ENCODE measurements at regions not wholly inside any gene's neighbourhood (a gene's known extent, or its start where the extent isn't known, plus 50 kb on each side); places are given as distances from the start of the nearest gene placed in this dataset.

GRCh38 chr2:11018651-11019185 is 107.0 kb downstream of the KCNF1 start:
- Mint-ChIP-seq H3K27ac (no peak overlapping the region), H3K27me3 (peaks cover 24% of the 10 kb centered on the region), H3K9me3 (peaks cover 0 to 1% (median 0%) of the 10 kb centered on the region in 7 donors), H3K36me3 (no peaks in the 10 kb centered on the region), H3K4me1 (no peaks in the 10 kb centered on the region), H3K4me3 (no peak overlapping the region)
- no peak for DNase-seq
- Histone ChIP-seq H3K36me3 (ENCODE audit: control insufficient read depth, insufficient read depth, low read length) (no peaks in the 10 kb centered on the region), H3K27me3 (ENCODE audit: control insufficient read depth, insufficient read depth, low read length) (peaks cover 3% of the 10 kb centered on the region), H3K9me3 (ENCODE audit: control insufficient read depth in 2 of 2, low read length in 2 of 2) (no peaks in the 10 kb centered on the region), H3K4me3 (ENCODE audit: low read depth, low read length) (no peak overlapping the region), H3K27ac (ENCODE audit: insufficient read depth, low read length, poor library complexity, severe bottlenecking) (no peak overlapping the region), H3K4me1 (ENCODE audit: control insufficient read depth, insufficient read depth, low read length, poor library complexity, severe bottlenecking) (no peaks in the 10 kb centered on the region)
- ATAC-seq (ENCODE audit: low read depth in 2 of 2): no peak

- Histone ChIP-seq H3K4me3 (ENCODE audit: low read depth, low read length) (no peak overlapping the region), H3K4me1 (ENCODE audit: control insufficient read depth, insufficient read depth, low read length, poor library complexity, severe bottlenecking) (no peaks in the 10 kb centered on the region), H3K27me3 (ENCODE audit: control insufficient read depth, insufficient read depth, low read length) (peaks cover 3% of the 10 kb centered on the region), H3K36me3 (ENCODE audit: control insufficient read depth, insufficient read depth, low read length) (no peaks in the 10 kb centered on the region), H3K9me3 (ENCODE audit: control insufficient read depth in 2 of 2, low read length in 2 of 2) (no peaks in the 10 kb centered on the region), H3K27ac (ENCODE audit: insufficient read depth, low read length, poor library complexity, severe bottlenecking) (no peak overlapping the region)
- DNase-seq: no peak
- Mint-ChIP-seq H3K27me3 (peaks cover 24% of the 10 kb centered on the region), H3K4me1 (no peaks in the 10 kb centered on the region), H3K4me3 (no peak overlapping the region), H3K9me3 (peaks cover 0 to 1% (median 0%) of the 10 kb centered on the region in 7 donors), H3K36me3 (no peaks in the 10 kb centered on the region), H3K27ac (no peak overlapping the region)
- ATAC-seq (ENCODE audit: low read depth in 2 of 2): no peak
Measured at GRCh38 chr2:11019614-11020013, 107.9 kb downstream of the KCNF1 start.

- H3K4me3 ChIP-seq (ENCODE audit: low read depth, low read length): no peak overlapping the region
- no peaks in the 10 kb centered on the region for H3K4me1 ChIP-seq (ENCODE audit: control insufficient read depth, insufficient read depth, low read length, poor library complexity, severe bottlenecking)
- no peaks in the 10 kb centered on the region for H3K27me3 ChIP-seq (ENCODE audit: control insufficient read depth, insufficient read depth, low read length)
- no peak overlapping the region for H3K27ac Mint-ChIP-seq
- peaks cover 25% of the 10 kb centered on the region for H3K27me3 Mint-ChIP-seq
- no peaks in the 10 kb centered on the region for H3K4me1 Mint-ChIP-seq
- H3K36me3 Mint-ChIP-seq: no peaks in the 10 kb centered on the region
- H3K9me3 ChIP-seq (ENCODE audit: control insufficient read depth in 2 of 2, low read length in 2 of 2): no peaks in the 10 kb centered on the region
- ATAC-seq (ENCODE audit: low read depth in 2 of 2) (no peak), DNase-seq (no peak)
- H3K9me3 Mint-ChIP-seq: peaks cover 0 to 1% (median 0%) of the 10 kb centered on the region in 7 donors
- H3K4me3 Mint-ChIP-seq: no peak overlapping the region
- H3K36me3 ChIP-seq (ENCODE audit: control insufficient read depth, insufficient read depth, low read length): no peaks in the 10 kb centered on the region
- H3K27ac ChIP-seq (ENCODE audit: insufficient read depth, low read length, poor library complexity, severe bottlenecking): no peak overlapping the region
Measured at GRCh38 chr2:11022064-11022463, 110.3 kb downstream of the KCNF1 start.

DNA sequence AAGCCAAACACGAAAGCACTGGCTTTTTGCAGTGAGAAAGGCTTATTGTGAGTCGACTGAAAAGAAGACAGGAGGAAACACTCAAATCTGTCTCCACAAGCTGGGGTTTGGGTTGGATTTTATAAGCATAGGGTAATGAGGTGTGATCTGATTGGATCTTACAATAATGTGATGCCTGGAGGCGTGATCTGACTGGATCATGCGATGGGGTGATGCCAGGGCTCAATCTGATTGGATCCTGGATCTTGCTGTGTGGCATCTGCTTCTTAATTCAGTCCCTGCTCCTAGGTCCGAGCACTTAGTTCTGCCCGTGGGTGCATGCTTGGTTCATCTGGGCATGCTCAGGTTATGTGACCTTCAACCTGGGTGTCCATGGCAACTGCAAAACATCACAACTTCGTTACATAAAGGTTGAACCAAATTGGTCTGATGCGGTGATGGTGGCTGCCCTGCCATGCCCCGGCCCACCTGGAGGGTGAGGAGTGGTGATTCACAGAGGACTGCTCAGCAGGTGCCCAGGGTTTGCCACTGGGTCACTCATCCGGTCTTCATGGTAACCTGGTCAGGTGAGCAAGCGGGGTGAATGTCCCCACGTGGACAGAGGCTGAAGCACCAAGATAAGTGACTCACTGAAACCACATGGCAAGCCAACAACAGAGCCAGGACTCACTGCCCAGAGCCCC is 111.0 kb downstream of the KCNF1 start:
- H3K27me3 Mint-ChIP-seq: peaks cover 29% of the 10 kb centered on the region
- H3K9me3 Mint-ChIP-seq: peaks cover 0 to 1% (median 0%) of the 10 kb centered on the region in 7 donors
- H3K36me3 ChIP-seq (ENCODE audit: control insufficient read depth, insufficient read depth, low read length): no peaks in the 10 kb centered on the region
- DNase-seq (no peak), ATAC-seq (ENCODE audit: low read depth in 2 of 2) (no peak)
- H3K27me3 ChIP-seq (ENCODE audit: control insufficient read depth, insufficient read depth, low read length): no peaks in the 10 kb centered on the region
- H3K4me3 Mint-ChIP-seq: no peak overlapping the region
- no peaks in the 10 kb centered on the region for H3K36me3 Mint-ChIP-seq
- H3K27ac ChIP-seq (ENCODE audit: insufficient read depth, low read length, poor library complexity, severe bottlenecking): no peak overlapping the region
- no peak overlapping the region for H3K27ac Mint-ChIP-seq
- no peaks in the 10 kb centered on the region for H3K9me3 ChIP-seq (ENCODE audit: control insufficient read depth in 2 of 2, low read length in 2 of 2)
- H3K4me1 ChIP-seq (ENCODE audit: control insufficient read depth, insufficient read depth, low read length, poor library complexity, severe bottlenecking): no peaks in the 10 kb centered on the region
- no peaks in the 10 kb centered on the region for H3K4me1 Mint-ChIP-seq
- H3K4me3 ChIP-seq (ENCODE audit: low read depth, low read length): no peak overlapping the region

DNA sequence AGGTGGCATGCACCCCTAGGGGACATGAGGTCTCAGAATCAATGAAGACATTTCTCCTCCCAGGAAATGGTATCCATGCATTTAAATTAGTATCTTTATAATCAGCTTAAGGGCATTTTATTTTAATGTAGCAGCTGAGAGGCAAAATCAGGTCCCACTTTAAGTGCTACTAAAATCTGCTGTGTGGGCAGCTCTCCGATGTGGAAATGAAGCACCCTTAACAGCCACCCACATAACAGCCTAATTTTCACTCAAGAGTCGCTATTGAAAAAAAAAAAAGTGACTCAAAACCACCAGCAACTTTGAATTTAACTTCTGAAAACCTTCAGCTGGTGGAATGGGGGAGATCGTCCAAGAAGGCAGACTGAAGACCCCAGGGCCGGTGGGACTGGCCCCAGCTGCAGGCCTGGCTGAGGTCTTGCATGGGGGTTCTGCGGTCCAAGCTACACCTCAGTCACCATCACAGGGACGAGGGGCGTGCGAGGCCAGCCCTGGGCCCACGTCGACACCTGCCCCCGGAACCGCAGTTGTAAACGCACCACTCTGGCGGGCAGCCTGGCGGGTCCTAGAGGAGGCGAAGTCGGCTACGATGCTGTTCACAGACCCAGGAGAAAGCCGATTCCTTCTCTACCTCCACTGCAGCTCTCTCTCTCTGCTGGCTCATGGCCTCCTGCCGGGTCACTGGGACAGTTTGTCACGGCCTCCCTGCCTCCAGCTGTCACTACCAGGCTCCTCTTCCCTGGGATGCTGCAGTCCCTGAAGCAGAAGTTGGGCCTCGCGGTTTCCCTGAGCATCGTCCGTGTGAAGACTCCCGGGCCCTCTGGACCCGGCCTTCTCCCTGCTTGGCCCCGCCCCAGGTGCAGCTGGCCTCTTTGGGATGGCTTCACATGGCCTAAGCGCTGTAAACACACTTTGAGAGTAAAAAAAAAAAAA is 111.9 kb downstream of the KCNF1 start:
- H3K4me1 Mint-ChIP-seq: no peaks in the 10 kb centered on the region
- no peaks in the 10 kb centered on the region for H3K36me3 Mint-ChIP-seq
- no peaks in the 10 kb centered on the region for H3K36me3 ChIP-seq (ENCODE audit: control insufficient read depth, insufficient read depth, low read length)
- no peak overlapping the region for H3K27ac Mint-ChIP-seq
- H3K4me3 ChIP-seq (ENCODE audit: low read depth, low read length): no peak overlapping the region
- peaks cover 36% of the 10 kb centered on the region for H3K27me3 Mint-ChIP-seq
- H3K27me3 ChIP-seq (ENCODE audit: control insufficient read depth, insufficient read depth, low read length): no peaks in the 10 kb centered on the region
- H3K27ac ChIP-seq (ENCODE audit: insufficient read depth, low read length, poor library complexity, severe bottlenecking): no peak overlapping the region
- no peak for ATAC-seq (ENCODE audit: low read depth in 2 of 2)
- DNase-seq: no peak
- H3K4me3 Mint-ChIP-seq: no peak overlapping the region
- peaks cover 0 to 1% (median 0%) of the 10 kb centered on the region in 7 donors for H3K9me3 Mint-ChIP-seq
- H3K9me3 ChIP-seq (ENCODE audit: control insufficient read depth in 2 of 2, low read length in 2 of 2): no peaks in the 10 kb centered on the region
- no peaks in the 10 kb centered on the region for H3K4me1 ChIP-seq (ENCODE audit: control insufficient read depth, insufficient read depth, low read length, poor library complexity, severe bottlenecking)

DNA sequence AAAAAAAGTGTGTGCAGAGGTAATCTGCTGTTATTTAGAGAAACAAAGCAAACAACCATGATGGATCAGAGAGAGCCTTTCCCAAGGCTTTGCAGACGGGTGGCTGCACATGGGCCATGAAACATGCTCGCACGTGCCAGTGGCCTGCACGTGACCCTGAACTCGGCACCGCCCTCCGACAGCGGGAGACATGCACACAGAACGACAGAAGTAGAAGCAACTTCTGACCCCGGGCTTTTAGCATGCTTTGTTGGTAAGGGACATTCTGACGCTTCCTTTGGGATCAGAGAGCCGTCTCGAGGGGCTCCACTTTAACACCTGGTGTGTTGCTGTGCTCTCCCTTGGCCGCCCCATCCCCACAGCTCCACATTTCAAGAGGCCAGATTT is 112.5 kb downstream of the KCNF1 start:
- peaks cover 34% of the 10 kb centered on the region for H3K27me3 Mint-ChIP-seq
- ATAC-seq (ENCODE audit: low read depth in 2 of 2) (no peak), DNase-seq (no peak)
- H3K4me3 ChIP-seq (ENCODE audit: low read depth, low read length): no peak overlapping the region
- no peak overlapping the region for H3K27ac Mint-ChIP-seq
- H3K9me3 ChIP-seq (ENCODE audit: control insufficient read depth in 2 of 2, low read length in 2 of 2): no peaks in the 10 kb centered on the region
- H3K36me3 ChIP-seq (ENCODE audit: control insufficient read depth, insufficient read depth, low read length): no peaks in the 10 kb centered on the region
- no peak overlapping the region for H3K27ac ChIP-seq (ENCODE audit: insufficient read depth, low read length, poor library complexity, severe bottlenecking)
- H3K4me1 ChIP-seq (ENCODE audit: control insufficient read depth, insufficient read depth, low read length, poor library complexity, severe bottlenecking): no peaks in the 10 kb centered on the region
- no peak overlapping the region for H3K4me3 Mint-ChIP-seq
- no peaks in the 10 kb centered on the region for H3K4me1 Mint-ChIP-seq
- H3K36me3 Mint-ChIP-seq: no peaks in the 10 kb centered on the region
- H3K27me3 ChIP-seq (ENCODE audit: control insufficient read depth, insufficient read depth, low read length): no peaks in the 10 kb centered on the region
- H3K9me3 Mint-ChIP-seq: peaks cover 0 to 1% (median 0%) of the 10 kb centered on the region in 7 donors

DNA sequence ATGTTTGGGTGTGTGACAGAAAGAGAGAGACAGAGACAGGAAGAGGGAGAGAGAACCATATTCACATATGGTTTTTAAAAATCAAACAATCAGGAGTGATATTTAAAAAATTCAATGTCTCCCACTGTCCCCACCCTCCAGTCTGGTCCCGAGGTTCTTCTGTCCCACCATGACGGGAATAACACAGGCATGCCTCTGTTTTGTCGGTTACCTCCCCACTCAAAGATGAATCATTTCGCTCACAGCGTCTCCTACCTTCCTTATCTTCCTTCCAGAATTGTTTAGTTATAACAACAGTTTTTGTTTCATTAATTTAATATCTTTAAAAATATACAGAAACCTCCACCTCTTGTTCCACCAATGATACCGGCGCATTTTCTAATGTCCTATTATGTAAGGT is 113.0 kb downstream of the KCNF1 start:
- ATAC-seq (ENCODE audit: low read depth in 2 of 2): no peak
- Mint-ChIP-seq H3K36me3 (no peaks in the 10 kb centered on the region), H3K27me3 (peaks cover 31% of the 10 kb centered on the region), H3K9me3 (peaks cover 0 to 1% (median 0%) of the 10 kb centered on the region in 7 donors), H3K4me3 (no peak overlapping the region), H3K4me1 (no peaks in the 10 kb centered on the region), H3K27ac (no peak overlapping the region)
- no peak for DNase-seq
- Histone ChIP-seq H3K36me3 (ENCODE audit: control insufficient read depth, insufficient read depth, low read length) (no peaks in the 10 kb centered on the region), H3K4me1 (ENCODE audit: control insufficient read depth, insufficient read depth, low read length, poor library complexity, severe bottlenecking) (no peaks in the 10 kb centered on the region), H3K4me3 (ENCODE audit: low read depth, low read length) (no peak overlapping the region), H3K27me3 (ENCODE audit: control insufficient read depth, insufficient read depth, low read length) (no peaks in the 10 kb centered on the region), H3K9me3 (ENCODE audit: control insufficient read depth in 2 of 2, low read length in 2 of 2) (no peaks in the 10 kb centered on the region), H3K27ac (ENCODE audit: insufficient read depth, low read length, poor library complexity, severe bottlenecking) (no peak overlapping the region)
